ENCODE measurements at regions not wholly inside any gene's neighbourhood (a gene's known extent, or its start where the extent isn't known, plus 50 kb on each side); places are given as distances from the start of the nearest gene placed in this dataset.

- TF ChIP-seq CTCF (IDR thresholded peaks at IDR 0.05; ENCODE audit: unreplicated experiment), result no peak
- H3K4me3 Mint-ChIP-seq (ENCODE audit: low read depth), result peak overlapping the region; percentile 75
- H3K27ac Mint-ChIP-seq, result peak overlapping the region; percentile 90
- DNase-seq (ENCODE audit: low spot score, unreplicated experiment), result no peak
- H3K27me3 Mint-ChIP-seq, result peaks cover 17% of the 10 kb centered on the region
- H3K4me1 Mint-ChIP-seq (ENCODE audit: low read depth), result peaks cover 22% of the 10 kb centered on the region
- H3K9me3 Mint-ChIP-seq (ENCODE audit: low read depth), result peaks cover 3% of the 10 kb centered on the region
- no peaks in the 10 kb centered on the region for H3K36me3 Mint-ChIP-seq (ENCODE audit: insufficient read depth)
Observed at GRCh38 chrX:40174854-40175510, 77.2 kb upstream of the BCOR start.

- no peak for DNase-seq (ENCODE audit: low spot score, unreplicated experiment)
- TF ChIP-seq CTCF (IDR thresholded peaks at IDR 0.05; ENCODE audit: unreplicated experiment), result no peak
- Mint-ChIP-seq H3K36me3 (ENCODE audit: insufficient read depth) (no peaks in the 10 kb centered on the region), H3K4me1 (ENCODE audit: low read depth) (peaks cover 25% of the 10 kb centered on the region), H3K27ac (peak overlapping the region; percentile 85), H3K9me3 (ENCODE audit: low read depth) (peaks cover 3% of the 10 kb centered on the region), H3K27me3 (peaks cover 17% of the 10 kb centered on the region), H3K4me3 (ENCODE audit: low read depth) (peak overlapping the region; percentile 66)
Observed at GRCh38 chrX:40174001-40174853, 76.5 kb upstream of the BCOR start.

GRCh38 chrX:40173143-40174000, 75.6 kb upstream of the BCOR start:
- no peak for TF ChIP-seq CTCF (IDR thresholded peaks at IDR 0.05; ENCODE audit: unreplicated experiment)
- no peak overlapping the region for H3K4me3 Mint-ChIP-seq (ENCODE audit: low read depth)
- H3K4me1 Mint-ChIP-seq (ENCODE audit: low read depth), result peaks cover 25% of the 10 kb centered on the region
- no peaks in the 10 kb centered on the region for H3K36me3 Mint-ChIP-seq (ENCODE audit: insufficient read depth)
- no peak for DNase-seq (ENCODE audit: low spot score, unreplicated experiment)
- peaks cover 17% of the 10 kb centered on the region for H3K27me3 Mint-ChIP-seq
- peaks cover 2% of the 10 kb centered on the region for H3K9me3 Mint-ChIP-seq (ENCODE audit: low read depth)
- peak overlapping the region; percentile 16 for H3K27ac Mint-ChIP-seq

- no peaks in the 10 kb centered on the region for H3K36me3 Mint-ChIP-seq (ENCODE audit: insufficient read depth)
- H3K27me3 Mint-ChIP-seq, result peaks cover 17% of the 10 kb centered on the region
- no peaks in the 10 kb centered on the region for H3K9me3 Mint-ChIP-seq (ENCODE audit: low read depth)
- no peak for TF ChIP-seq CTCF (IDR thresholded peaks at IDR 0.05; ENCODE audit: unreplicated experiment)
- no peak for DNase-seq (ENCODE audit: low spot score, unreplicated experiment)
- peak overlapping the region; percentile 60 for H3K4me3 Mint-ChIP-seq (ENCODE audit: low read depth)
- peaks cover 27% of the 10 kb centered on the region for H3K4me1 Mint-ChIP-seq (ENCODE audit: low read depth)
- no peak overlapping the region for H3K27ac Mint-ChIP-seq
Observed at GRCh38 chrX:40172401-40173142, 74.8 kb upstream of the BCOR start.

Measured in progenitor cell of endocrine pancreas (in vitro differentiated cells).